ENCODE measurements at regions not wholly inside any gene's neighbourhood (a gene's known extent, or its start where the extent isn't known, plus 50 kb on each side); places are given as distances from the start of the nearest gene placed in this dataset.

DNA sequence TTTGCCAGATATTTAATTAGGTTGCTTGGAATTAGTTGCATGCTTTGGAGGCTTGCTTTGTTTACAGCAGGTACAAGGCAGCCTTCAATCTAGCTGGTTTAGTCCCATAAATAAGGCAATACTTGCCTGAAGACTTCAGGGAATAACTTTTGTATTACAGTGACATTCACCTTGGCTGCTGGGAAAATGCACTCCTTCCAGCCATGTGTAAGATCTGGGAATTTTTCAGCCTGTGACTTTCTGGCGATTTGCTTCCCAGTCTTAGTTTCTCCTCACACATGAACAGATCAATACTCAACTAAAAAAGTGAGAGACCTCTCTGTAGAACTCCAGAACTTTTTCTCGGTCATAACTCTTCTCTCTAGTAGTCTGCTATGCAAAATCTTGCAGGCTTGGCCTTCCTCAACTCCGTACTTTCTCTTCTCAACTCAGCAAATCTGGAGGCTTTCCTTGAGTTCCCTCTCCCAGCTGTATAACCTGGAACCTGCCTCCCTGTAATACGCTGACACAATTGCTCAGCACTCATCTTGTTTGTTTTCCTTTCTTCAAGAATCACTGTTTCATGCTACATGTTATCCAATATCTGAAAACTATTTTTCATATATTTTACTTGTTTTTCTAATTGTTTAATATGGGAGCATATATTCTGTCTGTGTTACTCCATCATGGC is 173.0 kb downstream of the MSX2 start:
- TF ChIP-seq, protein P1, sequence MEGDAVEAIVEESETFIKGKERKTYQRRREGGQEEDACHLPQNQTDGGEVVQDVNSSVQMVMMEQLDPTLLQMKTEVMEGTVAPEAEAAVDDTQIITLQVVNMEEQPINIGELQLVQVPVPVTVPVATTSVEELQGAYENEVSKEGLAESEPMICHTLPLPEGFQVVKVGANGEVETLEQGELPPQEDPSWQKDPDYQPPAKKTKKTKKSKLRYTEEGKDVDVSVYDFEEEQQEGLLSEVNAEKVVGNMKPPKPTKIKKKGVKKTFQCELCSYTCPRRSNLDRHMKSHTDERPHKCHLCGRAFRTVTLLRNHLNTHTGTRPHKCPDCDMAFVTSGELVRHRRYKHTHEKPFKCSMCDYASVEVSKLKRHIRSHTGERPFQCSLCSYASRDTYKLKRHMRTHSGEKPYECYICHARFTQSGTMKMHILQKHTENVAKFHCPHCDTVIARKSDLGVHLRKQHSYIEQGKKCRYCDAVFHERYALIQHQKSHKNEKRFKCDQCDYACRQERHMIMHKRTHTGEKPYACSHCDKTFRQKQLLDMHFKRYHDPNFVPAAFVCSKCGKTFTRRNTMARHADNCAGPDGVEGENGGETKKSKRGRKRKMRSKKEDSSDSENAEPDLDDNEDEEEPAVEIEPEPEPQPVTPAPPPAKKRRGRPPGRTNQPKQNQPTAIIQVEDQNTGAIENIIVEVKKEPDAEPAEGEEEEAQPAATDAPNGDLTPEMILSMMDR (conservative IDR thresholded peaks at IDR 0.05; ENCODE audit: low read depth, low read length) = no peak
- TF ChIP-seq EZH2 (IDR thresholded peaks at IDR 0.05; ENCODE audit: low read length, unreplicated experiment) (no peak), EZH2phosphoT487 (IDR thresholded peaks at IDR 0.05; ENCODE audit: borderline replicate concordance, low read length) (no peak)
